ENCODE measurements at regions not wholly inside any gene's neighbourhood (a gene's known extent, or its start where the extent isn't known, plus 50 kb on each side); places are given as distances from the start of the nearest gene placed in this dataset.

DNA sequence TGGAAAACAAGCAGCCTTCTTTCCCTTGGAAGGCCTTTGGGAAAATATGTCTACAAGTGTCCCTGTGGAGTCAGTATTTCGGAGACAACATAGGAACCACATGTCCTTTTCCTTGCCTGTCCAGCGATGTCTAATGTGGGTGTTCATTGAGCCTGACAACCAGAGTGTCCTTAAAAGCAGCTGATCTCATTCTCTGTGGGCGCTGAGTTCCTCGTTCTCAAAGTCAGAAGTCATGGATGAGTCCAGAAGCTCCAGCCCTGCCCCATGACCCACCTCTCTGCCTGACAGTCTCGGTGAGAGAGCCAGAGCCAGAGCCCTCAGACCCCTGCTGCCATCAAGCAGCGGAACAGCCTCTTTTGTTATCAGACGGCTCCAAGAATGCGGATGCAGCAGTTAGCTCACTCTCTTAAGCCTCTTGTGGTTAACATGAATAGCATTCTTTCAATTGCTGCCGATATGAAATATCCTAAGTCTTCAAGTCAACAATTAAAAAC is 329.2 kb downstream of the TGFB2 start:
- H3K27ac Mint-ChIP-seq (ENCODE audit: unreplicated experiment), result peak overlapping the region; percentile 97
- peaks cover 2% of the 10 kb centered on the region for H3K9me3 Mint-ChIP-seq (ENCODE audit: unreplicated experiment)
- no peaks in the 10 kb centered on the region for H3K27me3 Mint-ChIP-seq (ENCODE audit: unreplicated experiment)
- no peak for DNase-seq (ENCODE audit: extremely low spot score, unreplicated experiment)
- peak overlapping the region; percentile 20 for H3K4me3 Mint-ChIP-seq (ENCODE audit: unreplicated experiment)
- H3K36me3 Mint-ChIP-seq (ENCODE audit: unreplicated experiment), result no peaks in the 10 kb centered on the region
- peaks cover 54% of the 10 kb centered on the region for H3K4me1 Mint-ChIP-seq (ENCODE audit: unreplicated experiment)
- peak; percentile 25 for TF ChIP-seq CTCF (IDR thresholded peaks at IDR 0.05)

DNA sequence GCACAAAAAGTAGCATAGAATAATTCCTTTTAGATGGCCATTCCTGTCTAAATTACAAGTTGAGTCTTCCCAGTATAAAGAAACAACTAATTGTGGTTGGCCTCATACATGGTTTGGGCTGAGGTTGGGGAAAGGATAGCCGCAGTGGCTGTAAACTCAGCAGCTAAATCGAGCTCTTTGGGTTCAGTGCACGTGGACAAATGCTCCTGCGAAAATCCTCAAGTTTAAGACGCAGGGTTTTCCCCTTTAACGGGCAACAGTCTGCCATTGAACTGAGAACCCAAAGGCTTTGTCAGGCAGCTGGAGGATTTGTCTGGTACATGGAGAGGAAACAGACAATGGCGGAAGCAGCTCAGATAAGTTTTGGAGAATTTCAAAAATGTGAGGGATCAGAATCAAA is 331.9 kb downstream of the TGFB2 start:
- H3K27ac Mint-ChIP-seq (ENCODE audit: unreplicated experiment), result no peak overlapping the region
- no peak overlapping the region for H3K4me3 Mint-ChIP-seq (ENCODE audit: unreplicated experiment)
- no peak for TF ChIP-seq CTCF (IDR thresholded peaks at IDR 0.05)
- no peak for DNase-seq (ENCODE audit: extremely low spot score, unreplicated experiment)
- H3K9me3 Mint-ChIP-seq (ENCODE audit: unreplicated experiment), result peaks cover 6% of the 10 kb centered on the region
- peaks cover 61% of the 10 kb centered on the region for H3K4me1 Mint-ChIP-seq (ENCODE audit: unreplicated experiment)
- H3K36me3 Mint-ChIP-seq (ENCODE audit: unreplicated experiment), result no peaks in the 10 kb centered on the region
- H3K27me3 Mint-ChIP-seq (ENCODE audit: unreplicated experiment), result no peaks in the 10 kb centered on the region

- no peak for TF ChIP-seq CTCF (IDR thresholded peaks at IDR 0.05)
- H3K4me1 Mint-ChIP-seq (ENCODE audit: unreplicated experiment), result peaks cover 44% of the 10 kb centered on the region
- no peak overlapping the region for H3K4me3 Mint-ChIP-seq (ENCODE audit: unreplicated experiment)
- peaks cover 6% of the 10 kb centered on the region for H3K9me3 Mint-ChIP-seq (ENCODE audit: unreplicated experiment)
- peak overlapping the region; percentile 70 for H3K27ac Mint-ChIP-seq (ENCODE audit: unreplicated experiment)
- DNase-seq (ENCODE audit: extremely low spot score, unreplicated experiment), result no peak
- H3K27me3 Mint-ChIP-seq (ENCODE audit: unreplicated experiment), result no peaks in the 10 kb centered on the region
- no peaks in the 10 kb centered on the region for H3K36me3 Mint-ChIP-seq (ENCODE audit: unreplicated experiment)
These were observed 334.3 kb downstream of the TGFB2 start for GRCh38 chr1:218679391-218679790.

DNA sequence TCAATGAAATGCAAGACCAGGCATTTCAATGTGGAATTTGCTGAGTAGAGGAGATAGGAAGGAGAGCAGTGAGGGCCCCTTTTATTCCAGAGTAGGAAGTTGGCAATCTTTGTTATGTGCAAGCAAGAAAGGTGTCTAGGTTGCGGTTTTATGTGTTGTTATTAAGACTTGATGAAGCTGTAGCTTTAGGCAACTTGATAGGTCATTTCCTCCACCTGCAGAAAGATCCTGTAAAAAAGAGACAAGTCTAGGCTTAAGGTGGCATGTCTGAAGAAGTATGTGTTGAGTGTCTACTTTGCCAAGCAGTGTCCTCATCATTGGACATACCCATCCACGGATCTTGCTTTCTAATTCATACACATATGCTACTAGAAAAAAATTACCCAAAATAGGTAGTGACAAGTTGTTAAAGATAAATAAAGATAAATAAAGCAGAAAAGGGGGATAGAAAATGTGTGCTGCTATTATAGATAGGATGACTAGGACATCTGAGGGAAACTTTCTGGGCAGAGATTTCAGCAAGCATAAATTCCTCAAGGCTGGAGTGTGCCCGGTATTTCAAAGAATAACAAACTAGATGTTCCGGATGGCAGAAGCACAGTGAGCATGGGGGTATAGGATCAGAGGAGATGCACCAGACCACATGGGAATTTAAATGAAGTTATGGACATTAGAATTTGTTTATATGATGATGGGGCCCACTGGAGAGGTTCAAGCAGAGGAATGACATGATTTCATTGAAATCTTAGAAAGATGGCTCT is 335.0 kb downstream of the TGFB2 start:
- TF ChIP-seq CTCF (IDR thresholded peaks at IDR 0.05), result no peak
- no peaks in the 10 kb centered on the region for H3K27me3 Mint-ChIP-seq (ENCODE audit: unreplicated experiment)
- peaks cover 6% of the 10 kb centered on the region for H3K9me3 Mint-ChIP-seq (ENCODE audit: unreplicated experiment)
- DNase-seq (ENCODE audit: extremely low spot score, unreplicated experiment), result no peak
- H3K4me3 Mint-ChIP-seq (ENCODE audit: unreplicated experiment), result no peak overlapping the region
- peaks cover 41% of the 10 kb centered on the region for H3K4me1 Mint-ChIP-seq (ENCODE audit: unreplicated experiment)
- no peaks in the 10 kb centered on the region for H3K36me3 Mint-ChIP-seq (ENCODE audit: unreplicated experiment)
- peak overlapping the region; percentile 70 for H3K27ac Mint-ChIP-seq (ENCODE audit: unreplicated experiment)

DNA sequence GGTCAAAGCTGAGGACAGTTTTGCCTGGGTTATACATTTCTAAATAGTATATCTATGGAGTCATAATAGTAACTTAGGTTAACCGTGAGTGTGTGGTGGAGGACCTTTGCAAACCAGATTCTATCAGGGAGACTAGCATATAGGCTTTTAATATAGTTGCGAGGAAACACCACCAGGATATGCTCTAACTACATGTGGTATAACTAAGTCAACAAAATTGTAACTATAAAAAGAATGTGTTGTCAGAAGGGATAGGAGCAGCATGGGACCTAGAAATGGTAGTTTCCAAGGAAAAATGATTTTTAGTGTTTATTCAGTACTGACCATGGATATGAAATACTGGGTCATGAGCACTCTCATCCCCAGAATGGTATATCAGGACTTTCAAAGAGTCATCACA is 338.1 kb downstream of the TGFB2 start:
- H3K4me3 Mint-ChIP-seq (ENCODE audit: unreplicated experiment), result no peak overlapping the region
- TF ChIP-seq CTCF (IDR thresholded peaks at IDR 0.05), result peak; percentile 54
- H3K9me3 Mint-ChIP-seq (ENCODE audit: unreplicated experiment), result peaks cover 10% of the 10 kb centered on the region
- H3K27ac Mint-ChIP-seq (ENCODE audit: unreplicated experiment), result no peak overlapping the region
- DNase-seq (ENCODE audit: extremely low spot score, unreplicated experiment), result no peak
- peaks cover 38% of the 10 kb centered on the region for H3K4me1 Mint-ChIP-seq (ENCODE audit: unreplicated experiment)
- H3K27me3 Mint-ChIP-seq (ENCODE audit: unreplicated experiment), result no peaks in the 10 kb centered on the region
- H3K36me3 Mint-ChIP-seq (ENCODE audit: unreplicated experiment), result no peaks in the 10 kb centered on the region

Measured in osteocyte (in vitro differentiated cells).